ENCODE measurements at regions not wholly inside any gene's neighbourhood (a gene's known extent, or its start where the extent isn't known, plus 50 kb on each side); places are given as distances from the start of the nearest gene placed in this dataset.

GRCh38 chr5:155750101-155750500 is 576.9 kb upstream of the SGCD start:
- Histone ChIP-seq H3K4ac (ENCODE audit: low read depth, low read length) (no peak overlapping the region), H3K4me1 (ENCODE audit: control insufficient read depth, insufficient read depth, low read length) (no peaks in the 10 kb centered on the region), H3K27ac (ENCODE audit: insufficient read depth, low read length) (no peak overlapping the region), H3K4me3 (ENCODE audit: insufficient read depth, low read depth, low read length) (no peak overlapping the region), H2AK9ac (replicated peaks; ENCODE audit: low read depth, low read length, poor library complexity) (no peak overlapping the region), H4K91ac (ENCODE audit: insufficient read depth, low read depth, low read length) (no peak overlapping the region), H3K18ac (ENCODE audit: low read depth, low read length) (no peak overlapping the region), H3K9ac (ENCODE audit: low read depth, low read length) (no peak overlapping the region), H2BK5ac (ENCODE audit: low read depth, low read length, poor library complexity, severe bottlenecking) (no peak overlapping the region), H2AFZ (replicated peaks; ENCODE audit: low read length, poor library complexity) (no peak overlapping the region), H3K9me1 (ENCODE audit: insufficient read depth, low read length) (no peaks in the 10 kb centered on the region), H3K56ac (ENCODE audit: extremely low read depth, insufficient read depth, low read length) (no peak overlapping the region), H4K8ac (ENCODE audit: low read depth in 2 of 2, low read length in 2 of 2) (no peak overlapping the region), H2BK20ac (ENCODE audit: low read depth, low read length) (no peak overlapping the region), H3K27me3 (ENCODE audit: control insufficient read depth, insufficient read depth, low read length) (no peaks in the 10 kb centered on the region), H3K4me2 (ENCODE audit: low read depth, low read length) (no peak overlapping the region), H3K79me1 (ENCODE audit: low read depth in 1 of 2, low read length in 2 of 2) (no peaks in the 10 kb centered on the region), H2BK120ac (ENCODE audit: low read depth, low read length) (no peak overlapping the region), H4K20me1 (ENCODE audit: insufficient read depth, low read length) (no peaks in the 10 kb centered on the region), H2BK15ac (ENCODE audit: low read depth, low read length) (no peak overlapping the region), H3K36me3 (ENCODE audit: control insufficient read depth, insufficient read depth, low read length) (no peaks in the 10 kb centered on the region), H3K9me3 (ENCODE audit: control insufficient read depth, insufficient read depth, low read length) (no peaks in the 10 kb centered on the region), H4K5ac (ENCODE audit: low read depth, low read length) (no peak overlapping the region), H3K23ac (ENCODE audit: low read depth, low read length) (no peak overlapping the region), H3K14ac (replicated peaks; ENCODE audit: low read depth, low read length) (no peak overlapping the region), H2AK5ac (ENCODE audit: low read depth, low read length) (no peak overlapping the region)
- CTCF ChIA-PET = no interaction called here
- BruUV-seq (replicated peaks) = no TSS peak
- intact Hi-C loops (cut with micrococcal nuclease) (no loop called here), in situ Hi-C loops (cut with MboI; ENCODE audit: low sequenced_read_pairs) (no loop called here), dilution Hi-C loops (cut with HindIII; ENCODE audit: low sequenced_read_pairs, unreplicated experiment) (no loop called here)
- DNase-seq = no peak
- POLR2A ChIA-PET (ENCODE audit: unreplicated experiment) = no interaction called here
- TF ChIP-seq FOS (IDR thresholded peaks at IDR 0.05; ENCODE audit: low read depth, low read length) = no peak
- ATAC-seq (ENCODE audit: low read depth) = no peak
- no CpG with 5 or more reads among the region's 2 CpGs for WGBS, 2 experiments (ENCODE audit: extremely low coverage in 2 of 2, insufficient read length in 1 of 2)
